WTC11 (cell line): ENCODE measurements at regions not wholly inside any gene's neighbourhood (a gene's known extent, or its start where the extent isn't known, plus 50 kb on each side); places are given as distances from the start of the nearest gene placed in this dataset.

ENCODE experiments used
- JUN ChIP-seq: sonication (generic); formaldehyde crosslinking; IDR thresholded peaks from 2 replicates; pipeline ENCODE4 v1.8.0; 2023; ENCODE audit warnings: mild to moderate bottlenecking, missing genetic modification reagents
- MAX ChIP-seq: sonication (generic); formaldehyde crosslinking; IDR thresholded peaks from 2 replicates; pipeline ENCODE4 v1.8.0; 2022; ENCODE audit warnings: mild to moderate bottlenecking, missing genetic modification reagents
- NFE2L1 ChIP-seq: sonication (generic); formaldehyde crosslinking; IDR thresholded peaks from 2 replicates; pipeline ENCODE4 v1.8.1; 2023; ENCODE audit warnings: missing genetic modification reagents
- SMAD3 ChIP-seq: sonication (generic); formaldehyde crosslinking; IDR thresholded peaks from 2 replicates; pipeline ENCODE4 v1.8.0; 2022; ENCODE audit warnings: missing genetic modification reagents, mild to moderate bottlenecking, borderline replicate concordance
- SP1 ChIP-seq: sonication (generic); formaldehyde crosslinking; conservative IDR thresholded peaks from 2 replicates; pipeline ENCODE4 v1.8.1; 2022; ENCODE audit warnings: missing genetic modification reagents
- TEAD1 ChIP-seq: sonication (generic); formaldehyde crosslinking; IDR thresholded peaks from 2 replicates; pipeline ENCODE4 v1.8.0; 2022; ENCODE audit warnings: mild to moderate bottlenecking, missing genetic modification reagents
- TEAD4 ChIP-seq: sonication (generic); formaldehyde crosslinking; IDR thresholded peaks from 2 replicates; pipeline ENCODE4 v1.8.0; 2022; ENCODE audit warnings: mild to moderate bottlenecking, missing genetic modification reagents
- ZNF121 ChIP-seq: sonication (generic); formaldehyde crosslinking; IDR thresholded peaks from 2 replicates; pipeline ENCODE4 v1.8.0; 2023; ENCODE audit warnings: missing genetic modification reagents
- ZNF396 ChIP-seq: fragments of 250-450 bp; sonication (Bioruptor Pico); IDR thresholded peaks from 2 replicates; pipeline ENCODE4 v1.8.0; 2021; ENCODE audit warnings: mild to moderate bottlenecking, moderate library complexity, borderline replicate concordance
- TF ChIP-seq, protein P1 (sequence below): fragments of 200-600 bp; IDR thresholded peaks from 2 replicates; pipeline ENCODE4 v1.8.0; 2022; ENCODE audit warnings: antibody characterized with exemption
- TF ChIP-seq, protein P2 (sequence below): sonication (generic); formaldehyde crosslinking; conservative IDR thresholded peaks from 2 replicates; pipeline ENCODE4 v1.8.1; 2023; ENCODE audit warnings: mild to moderate bottlenecking, low read depth, missing genetic modification reagents, moderate library complexity
- TF ChIP-seq, protein P3 (sequence below): sonication (generic); formaldehyde crosslinking; IDR thresholded peaks from 2 replicates; pipeline ENCODE4 v1.8.1; 2022; ENCODE audit warnings: low read depth, mild to moderate bottlenecking, moderate library complexity, missing genetic modification reagents, borderline replicate concordance

GRCh38 chr16:14334366-14335080, 263.4 kb downstream of the MRTFB start:
- TF ChIP-seq, protein P1, sequence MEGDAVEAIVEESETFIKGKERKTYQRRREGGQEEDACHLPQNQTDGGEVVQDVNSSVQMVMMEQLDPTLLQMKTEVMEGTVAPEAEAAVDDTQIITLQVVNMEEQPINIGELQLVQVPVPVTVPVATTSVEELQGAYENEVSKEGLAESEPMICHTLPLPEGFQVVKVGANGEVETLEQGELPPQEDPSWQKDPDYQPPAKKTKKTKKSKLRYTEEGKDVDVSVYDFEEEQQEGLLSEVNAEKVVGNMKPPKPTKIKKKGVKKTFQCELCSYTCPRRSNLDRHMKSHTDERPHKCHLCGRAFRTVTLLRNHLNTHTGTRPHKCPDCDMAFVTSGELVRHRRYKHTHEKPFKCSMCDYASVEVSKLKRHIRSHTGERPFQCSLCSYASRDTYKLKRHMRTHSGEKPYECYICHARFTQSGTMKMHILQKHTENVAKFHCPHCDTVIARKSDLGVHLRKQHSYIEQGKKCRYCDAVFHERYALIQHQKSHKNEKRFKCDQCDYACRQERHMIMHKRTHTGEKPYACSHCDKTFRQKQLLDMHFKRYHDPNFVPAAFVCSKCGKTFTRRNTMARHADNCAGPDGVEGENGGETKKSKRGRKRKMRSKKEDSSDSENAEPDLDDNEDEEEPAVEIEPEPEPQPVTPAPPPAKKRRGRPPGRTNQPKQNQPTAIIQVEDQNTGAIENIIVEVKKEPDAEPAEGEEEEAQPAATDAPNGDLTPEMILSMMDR = no peak
- TF ChIP-seq ZNF121 (CRISPR knock-in tag) (no peak), ZNF396 (CRISPR knock-in tag) (no peak), SP1 (CRISPR knock-in tag) (no peak), NFE2L1 (CRISPR knock-in tag) (no peak), TEAD4 (CRISPR knock-in tag) (no peak), SMAD3 (CRISPR knock-in tag) (no peak), TEAD1 (CRISPR knock-in tag) (no peak), MAX (no peak), JUN (CRISPR knock-in tag) (no peak)
- TF ChIP-seq, protein P2, sequence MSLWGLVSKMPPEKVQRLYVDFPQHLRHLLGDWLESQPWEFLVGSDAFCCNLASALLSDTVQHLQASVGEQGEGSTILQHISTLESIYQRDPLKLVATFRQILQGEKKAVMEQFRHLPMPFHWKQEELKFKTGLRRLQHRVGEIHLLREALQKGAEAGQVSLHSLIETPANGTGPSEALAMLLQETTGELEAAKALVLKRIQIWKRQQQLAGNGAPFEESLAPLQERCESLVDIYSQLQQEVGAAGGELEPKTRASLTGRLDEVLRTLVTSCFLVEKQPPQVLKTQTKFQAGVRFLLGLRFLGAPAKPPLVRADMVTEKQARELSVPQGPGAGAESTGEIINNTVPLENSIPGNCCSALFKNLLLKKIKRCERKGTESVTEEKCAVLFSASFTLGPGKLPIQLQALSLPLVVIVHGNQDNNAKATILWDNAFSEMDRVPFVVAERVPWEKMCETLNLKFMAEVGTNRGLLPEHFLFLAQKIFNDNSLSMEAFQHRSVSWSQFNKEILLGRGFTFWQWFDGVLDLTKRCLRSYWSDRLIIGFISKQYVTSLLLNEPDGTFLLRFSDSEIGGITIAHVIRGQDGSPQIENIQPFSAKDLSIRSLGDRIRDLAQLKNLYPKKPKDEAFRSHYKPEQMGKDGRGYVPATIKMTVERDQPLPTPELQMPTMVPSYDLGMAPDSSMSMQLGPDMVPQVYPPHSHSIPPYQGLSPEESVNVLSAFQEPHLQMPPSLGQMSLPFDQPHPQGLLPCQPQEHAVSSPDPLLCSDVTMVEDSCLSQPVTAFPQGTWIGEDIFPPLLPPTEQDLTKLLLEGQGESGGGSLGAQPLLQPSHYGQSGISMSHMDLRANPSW (CRISPR knock-in tag) = no peak
- TF ChIP-seq, protein P3, sequence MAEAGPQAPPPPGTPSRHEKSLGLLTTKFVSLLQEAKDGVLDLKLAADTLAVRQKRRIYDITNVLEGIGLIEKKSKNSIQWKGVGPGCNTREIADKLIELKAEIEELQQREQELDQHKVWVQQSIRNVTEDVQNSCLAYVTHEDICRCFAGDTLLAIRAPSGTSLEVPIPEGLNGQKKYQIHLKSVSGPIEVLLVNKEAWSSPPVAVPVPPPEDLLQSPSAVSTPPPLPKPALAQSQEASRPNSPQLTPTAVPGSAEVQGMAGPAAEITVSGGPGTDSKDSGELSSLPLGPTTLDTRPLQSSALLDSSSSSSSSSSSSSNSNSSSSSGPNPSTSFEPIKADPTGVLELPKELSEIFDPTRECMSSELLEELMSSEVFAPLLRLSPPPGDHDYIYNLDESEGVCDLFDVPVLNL (CRISPR knock-in tag) = no peak
